SK-N-MC (cell line): ENCODE measurements at regions not wholly inside any gene's neighbourhood (a gene's known extent, or its start where the extent isn't known, plus 50 kb on each side); places are given as distances from the start of the nearest gene placed in this dataset.

ENCODE experiments used
- EZH2 ChIP-seq: fragments of 200-600 bp; sonication (generic); IDR thresholded peaks from one replicate; pipeline ENCODE4 v1.6.1; 2017; ENCODE audit warnings: antibody characterized with exemption
- FOXP2 ChIP-seq: optimal IDR thresholded peaks from 2 replicates; pipeline ENCODE3; 2011; ENCODE audit warnings: mild to moderate bottlenecking, moderate library complexity; ENCODE audit not compliant: insufficient read depth; ENCODE audit errors: extremely low read length, control extremely low read depth
- POLR2AphosphoS5 ChIP-seq: IDR thresholded peaks from 2 replicates; pipeline ENCODE4 v1.6.1; 2012; ENCODE audit warnings: mild to moderate bottlenecking, low read depth, low read length, borderline replicate concordance

DNA sequence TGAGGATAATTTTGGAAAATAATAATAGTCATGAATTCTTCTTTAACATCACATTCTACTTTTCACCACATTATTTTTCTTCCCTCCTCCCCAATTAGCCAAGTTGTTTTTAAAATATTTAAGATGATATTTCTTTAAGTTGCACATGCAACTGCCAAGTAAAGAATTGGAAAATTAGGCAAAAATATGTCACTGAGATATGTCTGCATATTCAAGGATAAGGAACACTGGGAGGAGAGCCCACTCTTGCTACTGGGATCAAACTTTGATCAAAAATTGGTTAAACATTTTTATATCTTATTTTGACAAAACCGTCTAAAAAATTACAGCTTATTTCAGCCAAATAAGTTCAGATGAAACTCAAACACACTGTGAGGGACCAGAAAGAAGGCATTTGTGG is 231.2 kb upstream of the TMTC1 start:
- no peak for TF ChIP-seq EZH2
- TF ChIP-seq POLR2AphosphoS5 = no peak
- TF ChIP-seq FOXP2 = no peak
